GM23338 (cell line): ENCODE measurements at regions not wholly inside any gene's neighbourhood (a gene's known extent, or its start where the extent isn't known, plus 50 kb on each side); places are given as distances from the start of the nearest gene placed in this dataset.

Experiments
- ATAC-seq: fragments of 200-7000 bp; cut with Tn5 transposase; 3 replicates; pipeline ENCODE4 v1.9.1; 2020
- DNase-seq: peaks from one replicate; pipeline ENCODE4 v3.0.0-alpha.2; 2015; ENCODE audit warnings: low spot score
- H2AFZ ChIP-seq: fragments of 200-600 bp; sonication (generic); 2 replicates; pipeline ENCODE4 v1.8.0; 2016; ENCODE audit warnings: antibody characterized with exemption, mild to moderate bottlenecking, moderate library complexity
- H3F3A ChIP-seq: fragments of 200-600 bp; sonication (generic); replicated peaks from 2 replicates; pipeline ENCODE4 v1.8.0; 2017; ENCODE audit warnings: antibody characterized with exemption, mixed run types, low read depth
- H3K27ac ChIP-seq: fragments of 200-600 bp; sonication (generic); 2 replicates; pipeline ENCODE4 v1.6.1; 2016; ENCODE audit warnings: low read depth
- H3K27me3 ChIP-seq: fragments of 200-600 bp; sonication (generic); 2 replicates; pipeline ENCODE4 v1.8.0; 2016; ENCODE audit warnings: mild to moderate bottlenecking, mixed run types, moderate library complexity; ENCODE audit not compliant: insufficient read depth
- H3K36me3 ChIP-seq: fragments of 200-600 bp; sonication (generic); 2 replicates; pipeline ENCODE4 v1.8.0; 2016; ENCODE audit warnings: mild to moderate bottlenecking; ENCODE audit not compliant: insufficient read depth
- H3K4me1 ChIP-seq: fragments of 200-600 bp; sonication (generic); 2 replicates; pipeline ENCODE4 v1.8.0; 2016; ENCODE audit warnings: mild to moderate bottlenecking, moderate library complexity; ENCODE audit not compliant: insufficient read depth
- H3K4me2 ChIP-seq: fragments of 200-600 bp; sonication (generic); 2 replicates; pipeline ENCODE4 v1.7.1; 2017; ENCODE audit warnings: mixed run types
- H3K4me3 ChIP-seq: fragments of 200-600 bp; sonication (generic); 2 replicates; pipeline ENCODE4 v1.6.1; 2016; ENCODE audit warnings: mixed run types
- H3K79me2 ChIP-seq: fragments of 200-600 bp; sonication (generic); replicated peaks from 2 replicates; pipeline ENCODE4 v1.8.0; 2017; ENCODE audit warnings: mild to moderate bottlenecking; ENCODE audit not compliant: insufficient read depth
- H3K9me2 ChIP-seq: fragments of 200-600 bp; sonication (generic); 2 replicates; pipeline ENCODE4 v1.8.0; 2017; ENCODE audit not compliant: insufficient read depth
- H4K20me1 ChIP-seq: fragments of 200-600 bp; sonication (generic); replicated peaks from 2 replicates; pipeline ENCODE4 v1.8.0; 2017; ENCODE audit warnings: mild to moderate bottlenecking; ENCODE audit not compliant: insufficient read depth
- H3K27ac Mint-ChIP-seq: 2 replicates; pipeline ENCODE4 v1.8.0; 2020; ENCODE audit warnings: inconsistent platforms, mild to moderate bottlenecking, moderate library complexity, mixed read lengths
- H3K27me3 Mint-ChIP-seq: 3 replicates; pipeline ENCODE4 v1.8.0; 2022; ENCODE audit warnings: low read depth, mild to moderate bottlenecking, moderate library complexity, mixed read lengths, inconsistent platforms; ENCODE audit not compliant: insufficient read depth, poor library complexity
- H3K36me3 Mint-ChIP-seq: 3 replicates; pipeline ENCODE4 v1.8.0; 2021; ENCODE audit warnings: low read depth, mild to moderate bottlenecking, inconsistent platforms, moderate library complexity, mixed read lengths
- H3K4me1 Mint-ChIP-seq: 3 replicates; pipeline ENCODE4 v1.8.0; 2020; ENCODE audit warnings: mild to moderate bottlenecking, inconsistent platforms, mixed read lengths
- H3K4me3 Mint-ChIP-seq: 3 replicates; pipeline ENCODE4 v1.8.0; 2021; ENCODE audit warnings: moderate library complexity, mild to moderate bottlenecking, inconsistent platforms, mixed read lengths
- H3K9me3 Mint-ChIP-seq: 3 replicates; pipeline ENCODE4 v1.8.0; 2020; ENCODE audit warnings: moderate library complexity, mild to moderate bottlenecking, inconsistent platforms, mixed read lengths
- CREB1 ChIP-seq: fragments of 250-450 bp; sonication (Bioruptor Pico); IDR thresholded peaks from 2 replicates; pipeline ENCODE4 v1.5.0; 2020; ENCODE audit warnings: low read depth, mild to moderate bottlenecking, moderate library complexity
- EZH2 ChIP-seq: fragments of 200-600 bp; sonication (generic); IDR thresholded peaks from one replicate; pipeline ENCODE4 v1.8.0; 2017; ENCODE audit warnings: antibody characterized with exemption, mild to moderate bottlenecking, low read depth; ENCODE audit not compliant: unreplicated experiment
- EZH2phosphoT487 ChIP-seq: fragments of 200-600 bp; sonication (generic); IDR thresholded peaks from one replicate; pipeline ENCODE4 v1.8.1; 2018; ENCODE audit warnings: antibody characterized with exemption; ENCODE audit not compliant: unreplicated experiment
- JUNB ChIP-seq: IDR thresholded peaks from one replicate; pipeline ENCODE4 v1.6.1; 2016; ENCODE audit warnings: antibody characterized with exemption; ENCODE audit not compliant: unreplicated experiment
- ZNF331 ChIP-seq: fragments of 250-450 bp; sonication (Bioruptor Pico); IDR thresholded peaks from 2 replicates; pipeline ENCODE4 v1.5.0; 2020; ENCODE audit warnings: low read depth, mild to moderate bottlenecking, moderate library complexity
- TF ChIP-seq, protein P1 (sequence below): IDR thresholded peaks from one replicate; pipeline ENCODE4 v1.6.1; 2018; ENCODE audit warnings: antibody characterized with exemption; ENCODE audit not compliant: unreplicated experiment
- TF ChIP-seq, protein P2 (sequence below): fragments of 250-450 bp; sonication (Bioruptor Pico); IDR thresholded peaks from 2 replicates; pipeline ENCODE4 v1.5.0; 2020; ENCODE audit warnings: mild to moderate bottlenecking, moderate library complexity

DNA sequence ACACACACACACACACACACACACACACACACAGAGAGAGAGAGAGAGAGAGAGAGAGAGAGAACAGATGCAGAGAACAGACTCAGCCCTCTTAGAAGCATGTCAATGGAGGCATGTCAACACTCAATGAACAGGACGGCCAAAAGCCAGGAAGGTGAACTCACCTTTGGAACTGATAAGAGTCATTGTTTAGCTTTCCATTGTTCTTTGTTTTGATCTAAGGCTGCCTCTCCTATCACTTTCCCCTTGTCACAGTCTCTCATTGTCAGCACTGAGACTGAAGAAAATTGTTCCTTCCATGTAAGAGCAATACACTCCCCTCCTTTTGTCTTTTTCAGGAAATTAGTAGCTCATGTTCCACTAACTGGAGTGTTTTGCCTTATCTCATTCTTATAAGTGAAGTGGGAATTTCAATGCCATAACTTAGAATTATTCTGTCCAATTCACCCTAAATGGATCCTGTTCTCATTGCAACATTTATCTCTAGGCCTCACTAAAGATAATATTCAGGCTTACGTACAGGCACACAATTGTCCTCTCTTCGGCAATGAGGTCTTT, 218.0 kb downstream of the DUSP6 start:
- no peak for DNase-seq
- no peak for ATAC-seq
- Histone ChIP-seq H3K79me2 (no peaks in the 10 kb centered on the region), H3K36me3 (no peaks in the 10 kb centered on the region), H3K4me3 (no peak overlapping the region), H3K4me2 (no peak overlapping the region), H3K27me3 (no peaks in the 10 kb centered on the region), H3F3A (no peaks in the 10 kb centered on the region), H3K4me1 (no peaks in the 10 kb centered on the region), H4K20me1 (no peaks in the 10 kb centered on the region), H2AFZ (peak overlapping the region; percentile 67), H3K9me2 (0 out of 2 replicates have a peak, but pooled peaks cover 5% of the 10 kb centered on the region), H3K27ac (no peak overlapping the region)
- H3K36me3 Mint-ChIP-seq: no peaks in the 10 kb centered on the region
- TF ChIP-seq JUNB (no peak), ZNF331 (CRISPR knock-in tag) (no peak), EZH2phosphoT487 (no peak), EZH2 (no peak), CREB1 (no peak)
- TF ChIP-seq, protein P1, sequence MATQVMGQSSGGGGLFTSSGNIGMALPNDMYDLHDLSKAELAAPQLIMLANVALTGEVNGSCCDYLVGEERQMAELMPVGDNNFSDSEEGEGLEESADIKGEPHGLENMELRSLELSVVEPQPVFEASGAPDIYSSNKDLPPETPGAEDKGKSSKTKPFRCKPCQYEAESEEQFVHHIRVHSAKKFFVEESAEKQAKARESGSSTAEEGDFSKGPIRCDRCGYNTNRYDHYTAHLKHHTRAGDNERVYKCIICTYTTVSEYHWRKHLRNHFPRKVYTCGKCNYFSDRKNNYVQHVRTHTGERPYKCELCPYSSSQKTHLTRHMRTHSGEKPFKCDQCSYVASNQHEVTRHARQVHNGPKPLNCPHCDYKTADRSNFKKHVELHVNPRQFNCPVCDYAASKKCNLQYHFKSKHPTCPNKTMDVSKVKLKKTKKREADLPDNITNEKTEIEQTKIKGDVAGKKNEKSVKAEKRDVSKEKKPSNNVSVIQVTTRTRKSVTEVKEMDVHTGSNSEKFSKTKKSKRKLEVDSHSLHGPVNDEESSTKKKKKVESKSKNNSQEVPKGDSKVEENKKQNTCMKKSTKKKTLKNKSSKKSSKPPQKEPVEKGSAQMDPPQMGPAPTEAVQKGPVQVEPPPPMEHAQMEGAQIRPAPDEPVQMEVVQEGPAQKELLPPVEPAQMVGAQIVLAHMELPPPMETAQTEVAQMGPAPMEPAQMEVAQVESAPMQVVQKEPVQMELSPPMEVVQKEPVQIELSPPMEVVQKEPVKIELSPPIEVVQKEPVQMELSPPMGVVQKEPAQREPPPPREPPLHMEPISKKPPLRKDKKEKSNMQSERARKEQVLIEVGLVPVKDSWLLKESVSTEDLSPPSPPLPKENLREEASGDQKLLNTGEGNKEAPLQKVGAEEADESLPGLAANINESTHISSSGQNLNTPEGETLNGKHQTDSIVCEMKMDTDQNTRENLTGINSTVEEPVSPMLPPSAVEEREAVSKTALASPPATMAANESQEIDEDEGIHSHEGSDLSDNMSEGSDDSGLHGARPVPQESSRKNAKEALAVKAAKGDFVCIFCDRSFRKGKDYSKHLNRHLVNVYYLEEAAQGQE: no peak
- TF ChIP-seq, protein P2, sequence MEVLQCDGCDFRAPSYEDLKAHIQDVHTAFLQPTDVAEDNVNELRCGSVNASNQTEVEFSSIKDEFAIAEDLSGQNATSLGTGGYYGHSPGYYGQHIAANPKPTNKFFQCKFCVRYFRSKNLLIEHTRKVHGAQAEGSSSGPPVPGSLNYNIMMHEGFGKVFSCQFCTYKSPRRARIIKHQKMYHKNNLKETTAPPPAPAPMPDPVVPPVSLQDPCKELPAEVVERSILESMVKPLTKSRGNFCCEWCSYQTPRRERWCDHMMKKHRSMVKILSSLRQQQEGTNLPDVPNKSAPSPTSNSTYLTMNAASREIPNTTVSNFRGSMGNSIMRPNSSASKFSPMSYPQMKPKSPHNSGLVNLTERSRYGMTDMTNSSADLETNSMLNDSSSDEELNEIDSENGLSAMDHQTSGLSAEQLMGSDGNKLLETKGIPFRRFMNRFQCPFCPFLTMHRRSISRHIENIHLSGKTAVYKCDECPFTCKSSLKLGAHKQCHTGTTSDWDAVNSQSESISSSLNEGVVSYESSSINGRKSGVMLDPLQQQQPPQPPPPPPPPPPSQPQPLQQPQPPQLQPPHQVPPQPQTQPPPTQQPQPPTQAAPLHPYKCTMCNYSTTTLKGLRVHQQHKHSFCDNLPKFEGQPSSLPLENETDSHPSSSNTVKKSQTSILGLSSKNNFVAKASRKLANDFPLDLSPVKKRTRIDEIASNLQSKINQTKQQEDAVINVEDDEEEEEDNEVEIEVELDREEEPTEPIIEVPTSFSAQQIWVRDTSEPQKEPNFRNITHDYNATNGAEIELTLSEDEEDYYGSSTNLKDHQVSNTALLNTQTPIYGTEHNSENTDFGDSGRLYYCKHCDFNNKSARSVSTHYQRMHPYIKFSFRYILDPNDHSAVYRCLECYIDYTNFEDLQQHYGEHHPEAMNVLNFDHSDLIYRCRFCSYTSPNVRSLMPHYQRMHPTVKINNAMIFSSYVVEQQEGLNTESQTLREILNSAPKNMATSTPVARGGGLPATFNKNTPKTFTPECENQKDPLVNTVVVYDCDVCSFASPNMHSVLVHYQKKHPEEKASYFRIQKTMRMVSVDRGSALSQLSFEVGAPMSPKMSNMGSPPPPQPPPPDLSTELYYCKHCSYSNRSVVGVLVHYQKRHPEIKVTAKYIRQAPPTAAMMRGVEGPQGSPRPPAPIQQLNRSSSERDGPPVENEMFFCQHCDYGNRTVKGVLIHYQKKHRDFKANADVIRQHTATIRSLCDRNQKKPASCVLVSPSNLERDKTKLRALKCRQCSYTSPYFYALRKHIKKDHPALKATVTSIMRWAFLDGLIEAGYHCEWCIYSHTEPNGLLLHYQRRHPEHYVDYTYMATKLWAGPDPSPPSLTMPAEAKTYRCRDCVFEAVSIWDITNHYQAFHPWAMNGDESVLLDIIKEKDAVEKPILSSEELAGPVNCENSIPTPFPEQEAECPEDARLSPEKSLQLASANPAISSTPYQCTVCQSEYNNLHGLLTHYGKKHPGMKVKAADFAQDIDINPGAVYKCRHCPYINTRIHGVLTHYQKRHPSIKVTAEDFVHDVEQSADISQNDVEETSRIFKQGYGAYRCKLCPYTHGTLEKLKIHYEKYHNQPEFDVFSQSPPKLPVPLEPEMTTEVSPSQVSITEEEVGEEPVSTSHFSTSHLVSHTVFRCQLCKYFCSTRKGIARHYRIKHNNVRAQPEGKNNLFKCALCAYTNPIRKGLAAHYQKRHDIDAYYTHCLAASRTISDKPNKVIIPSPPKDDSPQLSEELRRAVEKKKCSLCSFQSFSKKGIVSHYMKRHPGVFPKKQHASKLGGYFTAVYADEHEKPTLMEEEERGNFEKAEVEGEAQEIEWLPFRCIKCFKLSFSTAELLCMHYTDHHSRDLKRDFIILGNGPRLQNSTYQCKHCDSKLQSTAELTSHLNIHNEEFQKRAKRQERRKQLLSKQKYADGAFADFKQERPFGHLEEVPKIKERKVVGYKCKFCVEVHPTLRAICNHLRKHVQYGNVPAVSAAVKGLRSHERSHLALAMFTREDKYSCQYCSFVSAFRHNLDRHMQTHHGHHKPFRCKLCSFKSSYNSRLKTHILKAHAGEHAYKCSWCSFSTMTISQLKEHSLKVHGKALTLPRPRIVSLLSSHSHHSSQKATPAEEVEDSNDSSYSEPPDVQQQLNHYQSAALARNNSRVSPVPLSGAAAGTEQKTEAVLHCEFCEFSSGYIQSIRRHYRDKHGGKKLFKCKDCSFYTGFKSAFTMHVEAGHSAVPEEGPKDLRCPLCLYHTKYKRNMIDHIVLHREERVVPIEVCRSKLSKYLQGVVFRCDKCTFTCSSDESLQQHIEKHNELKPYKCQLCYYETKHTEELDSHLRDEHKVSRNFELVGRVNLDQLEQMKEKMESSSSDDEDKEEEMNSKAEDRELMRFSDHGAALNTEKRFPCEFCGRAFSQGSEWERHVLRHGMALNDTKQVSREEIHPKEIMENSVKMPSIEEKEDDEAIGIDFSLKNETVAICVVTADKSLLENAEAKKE (CRISPR knock-in tag): no peak
- H3K27me3 Mint-ChIP-seq: no peaks in the 10 kb centered on the region
- H3K9me3 Mint-ChIP-seq: no peaks in the 10 kb centered on the region
- no peak overlapping the region for H3K27ac Mint-ChIP-seq
- H3K4me1 Mint-ChIP-seq: peaks cover 4% of the 10 kb centered on the region
- H3K4me3 Mint-ChIP-seq: no peak overlapping the region
